GM12874 (cell line): ENCODE measurements at regions not wholly inside any gene's neighbourhood (a gene's known extent, or its start where the extent isn't known, plus 50 kb on each side); places are given as distances from the start of the nearest gene placed in this dataset.

Experiments
- TF ChIP-seq, protein P1 (sequence below): IDR thresholded peaks from 2 replicates; pipeline ENCODE4 v1.5.1; 2011; ENCODE audit warnings: low read depth, mild to moderate bottlenecking, control low read depth, low read length, moderate library complexity; ENCODE audit not compliant: insufficient read depth

DNA sequence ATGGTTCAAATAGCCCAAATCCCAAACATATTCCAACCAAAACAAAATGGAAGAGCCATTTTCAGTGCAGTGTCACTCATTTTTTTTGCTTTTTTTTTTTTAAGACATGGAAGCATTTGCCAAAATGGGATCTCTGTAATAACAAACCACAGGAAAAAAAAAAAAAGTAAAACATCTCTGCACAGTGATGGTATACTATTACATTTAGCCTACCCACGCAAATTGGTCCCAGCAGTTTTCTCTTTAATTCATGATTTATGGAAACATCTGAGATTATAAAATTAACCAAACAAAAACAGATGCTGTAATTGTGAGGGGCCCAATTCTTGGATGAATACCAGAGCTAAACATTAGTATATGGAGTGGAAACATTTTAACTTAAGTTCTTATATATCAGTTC is 566.6 kb downstream of the ZNF608 start:
- TF ChIP-seq, protein P1, sequence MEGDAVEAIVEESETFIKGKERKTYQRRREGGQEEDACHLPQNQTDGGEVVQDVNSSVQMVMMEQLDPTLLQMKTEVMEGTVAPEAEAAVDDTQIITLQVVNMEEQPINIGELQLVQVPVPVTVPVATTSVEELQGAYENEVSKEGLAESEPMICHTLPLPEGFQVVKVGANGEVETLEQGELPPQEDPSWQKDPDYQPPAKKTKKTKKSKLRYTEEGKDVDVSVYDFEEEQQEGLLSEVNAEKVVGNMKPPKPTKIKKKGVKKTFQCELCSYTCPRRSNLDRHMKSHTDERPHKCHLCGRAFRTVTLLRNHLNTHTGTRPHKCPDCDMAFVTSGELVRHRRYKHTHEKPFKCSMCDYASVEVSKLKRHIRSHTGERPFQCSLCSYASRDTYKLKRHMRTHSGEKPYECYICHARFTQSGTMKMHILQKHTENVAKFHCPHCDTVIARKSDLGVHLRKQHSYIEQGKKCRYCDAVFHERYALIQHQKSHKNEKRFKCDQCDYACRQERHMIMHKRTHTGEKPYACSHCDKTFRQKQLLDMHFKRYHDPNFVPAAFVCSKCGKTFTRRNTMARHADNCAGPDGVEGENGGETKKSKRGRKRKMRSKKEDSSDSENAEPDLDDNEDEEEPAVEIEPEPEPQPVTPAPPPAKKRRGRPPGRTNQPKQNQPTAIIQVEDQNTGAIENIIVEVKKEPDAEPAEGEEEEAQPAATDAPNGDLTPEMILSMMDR, result no peak

DNA sequence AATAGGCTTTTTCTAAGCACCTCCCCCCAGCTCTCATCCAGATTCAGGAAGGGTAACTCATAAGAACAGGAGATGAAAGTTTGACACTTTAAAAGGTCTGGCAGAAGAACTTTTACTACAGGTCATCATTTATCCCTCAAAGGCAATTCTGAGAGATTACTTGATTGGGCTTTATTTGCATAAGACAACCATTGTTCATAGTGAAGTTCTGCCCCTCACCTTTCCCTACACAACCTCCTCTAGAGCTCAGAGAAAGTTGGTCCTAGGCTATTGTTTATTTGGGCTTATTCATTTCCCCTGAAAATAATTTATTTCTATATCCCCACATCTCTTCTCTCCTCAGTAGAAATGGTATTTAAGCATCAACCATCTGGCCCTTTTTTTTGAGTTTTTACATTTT is 568.4 kb downstream of the ZNF608 start:
- TF ChIP-seq, protein P1, result no peak

DNA sequence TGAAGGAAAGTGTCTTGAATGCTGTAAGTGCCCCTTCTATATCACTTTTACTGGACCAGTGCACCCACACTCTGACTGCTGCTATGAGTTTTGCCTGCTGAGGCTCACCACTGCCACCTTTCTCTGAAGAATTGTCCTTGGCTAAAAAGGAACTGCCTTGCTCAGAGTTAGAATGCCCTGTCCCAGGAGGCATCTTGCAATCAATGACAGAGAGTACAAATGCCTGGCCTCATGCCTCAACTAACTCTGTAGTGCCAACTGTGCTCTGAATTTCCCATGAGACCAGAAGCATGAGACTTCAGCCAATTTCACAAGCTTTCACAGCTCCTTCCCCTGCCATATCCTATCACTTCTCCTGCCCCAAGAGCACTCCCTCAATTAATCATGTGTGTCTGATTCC is 569.7 kb downstream of the ZNF608 start:
- TF ChIP-seq, protein P1, result no peak

DNA sequence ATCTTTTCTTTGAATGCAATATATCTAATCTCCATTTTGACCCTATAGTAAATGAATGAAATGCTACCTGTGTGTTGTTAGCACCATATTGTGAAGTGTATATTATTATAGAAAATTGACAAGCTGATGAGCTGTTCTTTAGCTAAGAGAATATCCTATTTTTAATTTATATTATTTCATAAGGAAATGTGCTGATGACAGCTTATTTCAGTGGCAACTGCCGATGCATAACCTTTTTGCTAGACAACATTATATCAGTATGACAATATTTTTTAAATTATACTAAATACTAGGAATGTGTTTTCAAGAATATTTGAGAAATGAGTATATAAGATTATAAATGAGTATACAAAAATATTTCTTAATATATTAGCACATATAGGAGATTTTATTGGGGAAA is 573.1 kb downstream of the ZNF608 start:
- TF ChIP-seq, protein P1, result no peak

DNA sequence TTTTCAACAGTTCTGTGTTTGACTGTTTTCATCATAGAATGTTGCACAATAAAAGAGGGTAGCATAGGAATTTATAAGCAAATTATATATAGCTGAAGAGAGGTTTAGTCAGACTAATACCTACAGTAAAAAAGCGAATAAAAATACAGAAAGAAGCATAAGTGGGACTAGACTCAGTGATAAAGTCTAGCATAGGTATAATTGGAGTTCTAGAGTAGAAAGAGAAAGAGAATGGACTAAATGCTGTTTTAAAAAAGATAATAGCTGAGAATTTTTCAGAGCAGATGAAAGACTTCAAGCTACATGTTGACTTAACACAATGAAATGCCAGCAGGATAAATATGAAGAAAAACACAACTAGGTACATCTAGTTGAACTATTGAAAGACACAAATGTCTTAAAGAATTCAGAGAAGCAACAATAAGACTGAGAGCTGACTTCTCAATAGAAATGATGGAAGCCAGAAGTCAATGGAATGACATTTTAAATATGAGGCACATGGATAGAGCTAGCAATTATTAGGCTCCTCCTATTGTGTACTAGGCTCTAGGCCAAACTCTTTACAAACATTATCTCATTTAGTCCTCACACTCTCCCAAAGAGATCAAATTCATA is 573.9 kb downstream of the ZNF608 start:
- TF ChIP-seq, protein P1, result no peak

DNA sequence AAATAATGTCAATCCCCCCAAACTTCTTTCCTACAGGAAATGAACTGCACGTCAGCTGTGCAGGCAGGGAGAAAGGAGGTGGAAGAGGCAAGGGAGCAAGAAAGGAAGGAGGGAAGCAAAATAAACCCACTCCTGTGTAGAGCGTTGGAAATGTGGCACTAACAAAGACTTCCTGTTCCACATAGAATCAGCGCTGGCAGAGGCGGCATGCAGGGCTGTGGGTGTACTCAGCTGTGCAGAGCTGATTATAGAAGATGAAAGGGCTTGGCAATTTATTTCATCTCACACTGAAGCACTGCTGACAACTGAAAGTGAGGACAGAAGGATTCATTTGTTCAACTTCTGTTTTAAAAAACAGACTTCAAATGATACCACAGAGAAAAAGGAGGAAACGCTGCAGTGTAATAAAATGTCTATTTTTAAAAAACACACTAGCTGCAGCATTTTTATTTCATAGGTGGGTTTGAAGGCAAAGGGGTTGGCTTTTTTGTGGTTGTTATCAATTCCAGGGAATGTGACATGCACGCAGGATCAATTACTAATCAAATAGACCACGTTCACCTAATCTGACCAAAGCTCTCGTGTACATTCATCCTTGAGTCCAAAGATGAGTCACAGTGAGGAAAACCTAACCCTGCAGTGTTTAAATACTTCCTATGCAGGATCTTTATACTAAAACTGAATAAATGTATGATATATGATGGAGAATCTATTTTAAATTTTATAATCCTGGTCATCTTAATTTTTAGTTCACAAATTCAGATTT is 583.5 kb downstream of the ZNF608 start:
- TF ChIP-seq, protein P1, result no peak

DNA sequence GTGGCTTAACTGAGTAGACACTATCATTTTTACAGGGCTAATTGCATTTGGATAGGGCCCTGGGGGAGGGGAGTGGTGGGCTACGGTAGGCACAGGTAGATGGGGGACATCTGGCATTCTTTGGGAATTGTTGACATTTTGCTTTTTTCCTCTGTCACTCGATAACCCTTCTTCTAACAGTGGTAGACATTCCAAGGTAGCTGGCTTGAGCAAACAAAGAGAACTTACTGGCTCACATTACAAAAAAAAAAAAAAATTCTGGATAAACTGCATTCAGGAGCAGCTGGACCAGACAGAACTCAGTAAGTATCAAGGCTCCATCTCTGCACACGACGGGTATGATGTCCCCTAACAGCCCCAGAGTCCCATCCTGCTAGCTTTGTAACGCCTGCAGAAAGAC is 585.2 kb downstream of the ZNF608 start:
- TF ChIP-seq, protein P1, result no peak
